ENCODE measurements at regions not wholly inside any gene's neighbourhood (a gene's known extent, or its start where the extent isn't known, plus 50 kb on each side); places are given as distances from the start of the nearest gene placed in this dataset.

DNA sequence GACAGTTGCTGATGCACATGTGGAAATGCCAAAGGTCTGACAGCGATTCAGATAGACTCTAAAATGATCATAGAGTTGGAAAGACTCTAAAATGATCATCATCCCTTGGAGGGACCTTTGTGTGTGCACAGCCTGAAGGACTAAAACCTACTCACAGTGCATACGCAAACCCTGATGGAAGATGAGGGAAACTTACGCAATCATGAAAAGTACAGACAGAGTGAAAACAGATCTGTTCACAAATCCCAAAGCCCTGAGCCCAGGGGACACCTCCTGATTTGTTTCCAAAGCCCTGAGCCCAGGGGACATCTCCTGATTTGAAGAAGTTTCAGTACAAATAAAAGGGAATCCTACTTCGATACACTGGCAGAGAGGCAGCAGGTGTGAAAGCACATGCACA, 79.3 kb upstream of the PROX1 start:
- TF ChIP-seq, protein P1, sequence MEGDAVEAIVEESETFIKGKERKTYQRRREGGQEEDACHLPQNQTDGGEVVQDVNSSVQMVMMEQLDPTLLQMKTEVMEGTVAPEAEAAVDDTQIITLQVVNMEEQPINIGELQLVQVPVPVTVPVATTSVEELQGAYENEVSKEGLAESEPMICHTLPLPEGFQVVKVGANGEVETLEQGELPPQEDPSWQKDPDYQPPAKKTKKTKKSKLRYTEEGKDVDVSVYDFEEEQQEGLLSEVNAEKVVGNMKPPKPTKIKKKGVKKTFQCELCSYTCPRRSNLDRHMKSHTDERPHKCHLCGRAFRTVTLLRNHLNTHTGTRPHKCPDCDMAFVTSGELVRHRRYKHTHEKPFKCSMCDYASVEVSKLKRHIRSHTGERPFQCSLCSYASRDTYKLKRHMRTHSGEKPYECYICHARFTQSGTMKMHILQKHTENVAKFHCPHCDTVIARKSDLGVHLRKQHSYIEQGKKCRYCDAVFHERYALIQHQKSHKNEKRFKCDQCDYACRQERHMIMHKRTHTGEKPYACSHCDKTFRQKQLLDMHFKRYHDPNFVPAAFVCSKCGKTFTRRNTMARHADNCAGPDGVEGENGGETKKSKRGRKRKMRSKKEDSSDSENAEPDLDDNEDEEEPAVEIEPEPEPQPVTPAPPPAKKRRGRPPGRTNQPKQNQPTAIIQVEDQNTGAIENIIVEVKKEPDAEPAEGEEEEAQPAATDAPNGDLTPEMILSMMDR (IDR thresholded peaks at IDR 0.05), result no peak
- no peak for TF ChIP-seq POLR2A (IDR thresholded peaks at IDR 0.05)
- no peak for TF ChIP-seq POLR2AphosphoS5 (IDR thresholded peaks at IDR 0.05)
